Stimulated activated CD8-positive, alpha-beta memory T cell treated with anti-CD3 and anti-CD28 coated beads, Interleukin-2, amount 100 ng/mL, for 48 hours (primary cell): ENCODE measurements at regions not wholly inside any gene's neighbourhood (a gene's known extent, or its start where the extent isn't known, plus 50 kb on each side); places are given as distances from the start of the nearest gene placed in this dataset.

ENCODE experiments used
- DNase-seq, 2 donors: peaks; one replicate each; pipeline ENCODE4 v3.0.0-alpha.2; 2020; ENCODE audit warnings: low read depth in 2 of 2

- no peak for DNase-seq
Measured at GRCh38 chr2:104531122-104531521, 322.8 kb upstream of the POU3F3 start.

- DNase-seq, result no peak
Measured at GRCh38 chr2:104537116-104537515, 316.8 kb upstream of the POU3F3 start.

GRCh38 chr2:104538077-104538476 is 315.8 kb upstream of the POU3F3 start:
- DNase-seq, result no peak

- DNase-seq, result no peak
Measured at GRCh38 chr2:104539649-104540048, 314.3 kb upstream of the POU3F3 start.

- no peak for DNase-seq
Measured at GRCh38 chr2:104545055-104545454, 308.9 kb upstream of the POU3F3 start.

GRCh38 chr2:104546537-104546936 is 307.4 kb upstream of the POU3F3 start:
- no peak for DNase-seq

GRCh38 chr2:104547221-104547620 is 306.7 kb upstream of the POU3F3 start:
- no peak for DNase-seq

- DNase-seq, result no peak
Measured at GRCh38 chr2:104561251-104561650, 292.7 kb upstream of the POU3F3 start.

- no peak for DNase-seq
Measured at GRCh38 chr2:104562537-104562936, 291.4 kb upstream of the POU3F3 start.

- DNase-seq, result no peak
Measured at GRCh38 chr2:104563398-104563996, 290.4 kb upstream of the POU3F3 start.

GRCh38 chr2:104568247-104568646 is 285.7 kb upstream of the POU3F3 start:
- no peak for DNase-seq

- DNase-seq, result no peak
Measured at GRCh38 chr2:104570259-104570658, 283.7 kb upstream of the POU3F3 start.

- DNase-seq, result no peak
Measured at GRCh38 chr2:104572834-104573233, 281.1 kb upstream of the POU3F3 start.

GRCh38 chr2:104574367-104574766 is 279.5 kb upstream of the POU3F3 start:
- DNase-seq, result no peak

GRCh38 chr2:104577143-104577542 is 276.8 kb upstream of the POU3F3 start:
- DNase-seq, result no peak

GRCh38 chr2:104582471-104582870 is 271.4 kb upstream of the POU3F3 start:
- no peak for DNase-seq

GRCh38 chr2:104583811-104584210 is 270.1 kb upstream of the POU3F3 start:
- no peak for DNase-seq

- DNase-seq, result no peak
Measured at GRCh38 chr2:104584393-104584792, 269.5 kb upstream of the POU3F3 start.

GRCh38 chr2:104595576-104595975 is 258.3 kb upstream of the POU3F3 start:
- DNase-seq, result no peak

- no peak for DNase-seq
Measured at GRCh38 chr2:104597942-104598341, 256.0 kb upstream of the POU3F3 start.

- DNase-seq, result no peak
Measured at GRCh38 chr2:104598636-104599035, 255.3 kb upstream of the POU3F3 start.

- no peak for DNase-seq
Measured at GRCh38 chr2:104599787-104600510, 254.0 kb upstream of the POU3F3 start.

GRCh38 chr2:104606056-104606455 is 247.9 kb upstream of the POU3F3 start:
- DNase-seq, result no peak

GRCh38 chr2:104616856-104617255 is 237.1 kb upstream of the POU3F3 start:
- DNase-seq, result no peak
